Fibroblast of skin of scalp (primary cell): ENCODE measurements at regions not wholly inside any gene's neighbourhood (a gene's known extent, or its start where the extent isn't known, plus 50 kb on each side); places are given as distances from the start of the nearest gene placed in this dataset.
"Not testable (repeated sequence)": the region's sequence is repeated elsewhere in the genome, so short reads cannot be mapped to it uniquely, and the experiment has no call there.

Experiments
- DNase-seq: peaks from one replicate; pipeline ENCODE4 v3.0.0-alpha.2; 2013

- DNase-seq = no peak
Observed at GRCh38 chr1:236343246-236343870, 50.7 kb upstream of the EDARADD start.

GRCh38 chr1:236342403-236343245 lies 51.5 kb upstream of the EDARADD start:
- DNase-seq = no peak

- no peak for DNase-seq
Observed at GRCh38 chr1:236341298-236341697, 52.8 kb upstream of the EDARADD start.

GRCh38 chr1:236338096-236338495 lies 56.0 kb upstream of the EDARADD start:
- DNase-seq = peak; percentile 4

GRCh38 chr1:236336084-236336483 lies 54.3 kb upstream of the ERO1B start:
- no peak for DNase-seq

- DNase-seq = not testable (repeated sequence)
Observed at GRCh38 chr1:236335633-236336032, 53.9 kb upstream of the ERO1B start.

GRCh38 chr1:236334893-236335545 lies 53.3 kb upstream of the ERO1B start:
- no peak for DNase-seq

GRCh38 chr1:236332092-236332758 lies 50.5 kb upstream of the ERO1B start:
- DNase-seq = no peak
